ENCODE measurements at regions not wholly inside any gene's neighbourhood (a gene's known extent, or its start where the extent isn't known, plus 50 kb on each side); places are given as distances from the start of the nearest gene placed in this dataset.

- H3K36me3 Mint-ChIP-seq = no peaks in the 10 kb centered on the region
- ATAC-seq (replicated peaks) (no peak), DNase-seq (no peak)
- H3K4me1 Mint-ChIP-seq = no peaks in the 10 kb centered on the region
- peaks cover 9 to 20% of the 10 kb centered on the region in 2 donors for H3K27me3 Mint-ChIP-seq
- H3K4me3 Mint-ChIP-seq = no peak overlapping the region
- H3K27ac Mint-ChIP-seq = no peak overlapping the region
- no peaks in the 10 kb centered on the region for H3K9me3 Mint-ChIP-seq
These were observed 977.8 kb downstream of the TBC1D22A start for GRCh38 chr22:47740109-47740805.

GRCh38 chr22:47739291-47740015, 977.0 kb downstream of the TBC1D22A start:
- Mint-ChIP-seq H3K36me3 (no peaks in the 10 kb centered on the region), H3K4me1 (no peaks in the 10 kb centered on the region), H3K9me3 (no peaks in the 10 kb centered on the region), H3K27me3 (peaks cover 9 to 18% of the 10 kb centered on the region in 2 donors), H3K27ac (no peak overlapping the region), H3K4me3 (no peak overlapping the region)
- ATAC-seq (replicated peaks) (no peak), DNase-seq (no peak)

GRCh38 chr22:47738472-47739013, 976.1 kb downstream of the TBC1D22A start:
- ATAC-seq (replicated peaks) (no peak), DNase-seq (no peak)
- Mint-ChIP-seq H3K36me3 (no peaks in the 10 kb centered on the region), H3K27me3 (peaks cover 9 to 18% of the 10 kb centered on the region in 2 donors), H3K4me3 (no peak overlapping the region), H3K9me3 (no peaks in the 10 kb centered on the region), H3K27ac (no peak overlapping the region), H3K4me1 (no peaks in the 10 kb centered on the region)

GRCh38 chr22:47736186-47737034, 974.0 kb downstream of the TBC1D22A start:
- ATAC-seq (replicated peaks) = no peak
- H3K27me3 Mint-ChIP-seq = peaks cover 9 to 18% of the 10 kb centered on the region in 2 donors
- H3K4me1 Mint-ChIP-seq = no peaks in the 10 kb centered on the region
- no peak for DNase-seq
- H3K27ac Mint-ChIP-seq = no peak overlapping the region
- H3K9me3 Mint-ChIP-seq = peaks cover 7 to 10% of the 10 kb centered on the region in 2 donors
- no peaks in the 10 kb centered on the region for H3K36me3 Mint-ChIP-seq
- H3K4me3 Mint-ChIP-seq = no peak overlapping the region

- peaks cover 11 to 16% of the 10 kb centered on the region in 2 donors for H3K9me3 Mint-ChIP-seq
- H3K27me3 Mint-ChIP-seq = peaks cover 0 to 10% of the 10 kb centered on the region in 2 donors
- no peak overlapping the region for H3K4me3 Mint-ChIP-seq
- no peak overlapping the region for H3K27ac Mint-ChIP-seq
- ATAC-seq (replicated peaks) (no peak), DNase-seq (no peak)
- no peaks in the 10 kb centered on the region for H3K4me1 Mint-ChIP-seq
- no peaks in the 10 kb centered on the region for H3K36me3 Mint-ChIP-seq
These were observed 972.1 kb downstream of the TBC1D22A start for GRCh38 chr22:47734511-47734910.

- Mint-ChIP-seq H3K9me3 (peaks cover 8 to 13% of the 10 kb centered on the region in 2 donors), H3K4me3 (no peak overlapping the region), H3K27ac (no peak overlapping the region), H3K36me3 (no peaks in the 10 kb centered on the region), H3K27me3 (peaks cover 16 to 29% of the 10 kb centered on the region in 2 donors), H3K4me1 (no peaks in the 10 kb centered on the region)
- no peak for DNase-seq
- ATAC-seq (replicated peaks) = no peak
These were observed 965.2 kb downstream of the TBC1D22A start for GRCh38 chr22:47727641-47728040.

- Mint-ChIP-seq H3K4me1 (no peaks in the 10 kb centered on the region), H3K36me3 (no peaks in the 10 kb centered on the region), H3K9me3 (no peaks in the 10 kb centered on the region), H3K4me3 (no peak overlapping the region), H3K27me3 (peaks cover 17 to 29% of the 10 kb centered on the region in 2 donors), H3K27ac (no peak overlapping the region)
- DNase-seq (no peak), ATAC-seq (replicated peaks) (no peak)
These were observed 962.3 kb downstream of the TBC1D22A start for GRCh38 chr22:47724751-47725150.

GRCh38 chr22:47724030-47724429, 961.6 kb downstream of the TBC1D22A start:
- H3K9me3 Mint-ChIP-seq = no peaks in the 10 kb centered on the region
- peaks cover 20 to 31% of the 10 kb centered on the region in 2 donors for H3K27me3 Mint-ChIP-seq
- ATAC-seq (replicated peaks) (no peak), DNase-seq (no peak)
- H3K4me3 Mint-ChIP-seq = no peak overlapping the region
- H3K4me1 Mint-ChIP-seq = no peaks in the 10 kb centered on the region
- H3K36me3 Mint-ChIP-seq = no peaks in the 10 kb centered on the region
- H3K27ac Mint-ChIP-seq = no peak overlapping the region

- no peaks in the 10 kb centered on the region for H3K9me3 Mint-ChIP-seq
- no peak for ATAC-seq (replicated peaks)
- peaks cover 34 to 39% of the 10 kb centered on the region in 2 donors for H3K27me3 Mint-ChIP-seq
- H3K4me3 Mint-ChIP-seq = no peak overlapping the region
- no peak overlapping the region for H3K27ac Mint-ChIP-seq
- H3K36me3 Mint-ChIP-seq = no peaks in the 10 kb centered on the region
- no peak for DNase-seq
- no peaks in the 10 kb centered on the region for H3K4me1 Mint-ChIP-seq
These were observed 955.9 kb downstream of the TBC1D22A start for GRCh38 chr22:47718337-47718736.

GRCh38 chr22:47716890-47717615, 954.6 kb downstream of the TBC1D22A start:
- H3K27me3 Mint-ChIP-seq = peaks cover 39 to 47% of the 10 kb centered on the region in 2 donors
- H3K4me3 Mint-ChIP-seq = no peak overlapping the region
- peaks cover 0 to 1% of the 10 kb centered on the region in 2 donors for H3K9me3 Mint-ChIP-seq
- no peak overlapping the region for H3K27ac Mint-ChIP-seq
- no peaks in the 10 kb centered on the region for H3K4me1 Mint-ChIP-seq
- DNase-seq (no peak), ATAC-seq (replicated peaks) (no peak)
- H3K36me3 Mint-ChIP-seq = no peaks in the 10 kb centered on the region

- no peaks in the 10 kb centered on the region for H3K36me3 Mint-ChIP-seq
- H3K27me3 Mint-ChIP-seq = peaks cover 39 to 45% of the 10 kb centered on the region in 2 donors
- DNase-seq (no peak), ATAC-seq (replicated peaks) (no peak)
- H3K9me3 Mint-ChIP-seq = peaks cover 0 to 1% of the 10 kb centered on the region in 2 donors
- H3K4me1 Mint-ChIP-seq = no peaks in the 10 kb centered on the region
- H3K27ac Mint-ChIP-seq = no peak overlapping the region
- H3K4me3 Mint-ChIP-seq = no peak overlapping the region
These were observed 953.6 kb downstream of the TBC1D22A start for GRCh38 chr22:47715866-47716578.

GRCh38 chr22:47713941-47714340, 951.5 kb downstream of the TBC1D22A start:
- no peak overlapping the region for H3K27ac Mint-ChIP-seq
- DNase-seq = no peak
- H3K4me3 Mint-ChIP-seq = no peak overlapping the region
- H3K9me3 Mint-ChIP-seq = peaks cover 0 to 1% of the 10 kb centered on the region in 2 donors
- H3K36me3 Mint-ChIP-seq = no peaks in the 10 kb centered on the region
- no peak for ATAC-seq (replicated peaks)
- no peaks in the 10 kb centered on the region for H3K4me1 Mint-ChIP-seq
- H3K27me3 Mint-ChIP-seq = peaks cover 41 to 44% of the 10 kb centered on the region in 2 donors

GRCh38 chr22:47710135-47710534, 947.7 kb downstream of the TBC1D22A start:
- DNase-seq (no peak), ATAC-seq (replicated peaks) (no peak)
- Mint-ChIP-seq H3K27me3 (peaks cover 36 to 41% of the 10 kb centered on the region in 2 donors), H3K9me3 (peaks cover 0 to 1% of the 10 kb centered on the region in 2 donors), H3K36me3 (no peaks in the 10 kb centered on the region), H3K4me1 (no peaks in the 10 kb centered on the region), H3K27ac (no peak overlapping the region), H3K4me3 (no peak overlapping the region)
